ENCODE measurements at regions not wholly inside any gene's neighbourhood (a gene's known extent, or its start where the extent isn't known, plus 50 kb on each side); places are given as distances from the start of the nearest gene placed in this dataset.

DNA sequence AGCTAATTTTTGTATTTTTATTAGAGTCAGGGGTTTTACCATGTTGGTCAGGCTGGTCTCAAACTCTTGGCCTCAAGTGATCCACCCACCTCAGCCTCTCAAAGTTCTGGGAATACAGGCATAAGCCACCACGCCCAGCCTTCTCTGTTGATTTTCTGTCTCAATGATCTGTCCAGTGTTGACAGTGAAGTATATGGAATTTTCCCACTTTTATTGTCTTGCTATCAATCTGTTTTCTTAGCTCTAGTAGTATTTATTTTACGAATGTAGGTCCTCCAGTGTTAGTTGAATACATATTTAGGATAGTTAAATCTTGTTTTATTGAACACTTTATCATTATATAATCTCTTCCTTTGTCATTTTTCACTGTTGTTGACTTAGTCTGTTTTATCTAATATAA is 1603.9 kb downstream of the ADGRL3 start:
- Mint-ChIP-seq H3K36me3 (ENCODE audit: insufficient read depth) (no peaks in the 10 kb centered on the region), H3K27ac (no peak overlapping the region), H3K27me3 (no peaks in the 10 kb centered on the region), H3K4me3 (ENCODE audit: low read depth) (no peak overlapping the region), H3K4me1 (ENCODE audit: low read depth) (no peaks in the 10 kb centered on the region), H3K9me3 (ENCODE audit: low read depth) (no peaks in the 10 kb centered on the region)
- no peak for TF ChIP-seq CTCF (IDR thresholded peaks at IDR 0.05; ENCODE audit: unreplicated experiment)
- no peak for DNase-seq (ENCODE audit: low spot score, unreplicated experiment)

GRCh38 chr4:62797221-62797620 is 1597.1 kb downstream of the ADGRL3 start:
- H3K9me3 Mint-ChIP-seq (ENCODE audit: low read depth) = no peaks in the 10 kb centered on the region
- no peak overlapping the region for H3K27ac Mint-ChIP-seq
- no peaks in the 10 kb centered on the region for H3K27me3 Mint-ChIP-seq
- no peaks in the 10 kb centered on the region for H3K36me3 Mint-ChIP-seq (ENCODE audit: insufficient read depth)
- no peak for DNase-seq (ENCODE audit: low spot score, unreplicated experiment)
- TF ChIP-seq CTCF (IDR thresholded peaks at IDR 0.05; ENCODE audit: unreplicated experiment) = no peak
- no peak overlapping the region for H3K4me3 Mint-ChIP-seq (ENCODE audit: low read depth)
- no peaks in the 10 kb centered on the region for H3K4me1 Mint-ChIP-seq (ENCODE audit: low read depth)

GRCh38 chr4:62791386-62791785 is 1591.3 kb downstream of the ADGRL3 start:
- H3K36me3 Mint-ChIP-seq (ENCODE audit: insufficient read depth) = no peaks in the 10 kb centered on the region
- no peaks in the 10 kb centered on the region for H3K27me3 Mint-ChIP-seq
- no peak overlapping the region for H3K4me3 Mint-ChIP-seq (ENCODE audit: low read depth)
- no peaks in the 10 kb centered on the region for H3K9me3 Mint-ChIP-seq (ENCODE audit: low read depth)
- no peak for DNase-seq (ENCODE audit: low spot score, unreplicated experiment)
- H3K4me1 Mint-ChIP-seq (ENCODE audit: low read depth) = no peaks in the 10 kb centered on the region
- no peak overlapping the region for H3K27ac Mint-ChIP-seq
- no peak for TF ChIP-seq CTCF (IDR thresholded peaks at IDR 0.05; ENCODE audit: unreplicated experiment)

- Mint-ChIP-seq H3K27me3 (no peaks in the 10 kb centered on the region), H3K4me1 (ENCODE audit: low read depth) (no peaks in the 10 kb centered on the region), H3K4me3 (ENCODE audit: low read depth) (no peak overlapping the region), H3K27ac (no peak overlapping the region), H3K36me3 (ENCODE audit: insufficient read depth) (no peaks in the 10 kb centered on the region), H3K9me3 (ENCODE audit: low read depth) (no peaks in the 10 kb centered on the region)
- no peak for DNase-seq (ENCODE audit: low spot score, unreplicated experiment)
- TF ChIP-seq CTCF (IDR thresholded peaks at IDR 0.05; ENCODE audit: unreplicated experiment) = no peak
These were observed 1571.9 kb downstream of the ADGRL3 start for GRCh38 chr4:62771983-62772557.

DNA sequence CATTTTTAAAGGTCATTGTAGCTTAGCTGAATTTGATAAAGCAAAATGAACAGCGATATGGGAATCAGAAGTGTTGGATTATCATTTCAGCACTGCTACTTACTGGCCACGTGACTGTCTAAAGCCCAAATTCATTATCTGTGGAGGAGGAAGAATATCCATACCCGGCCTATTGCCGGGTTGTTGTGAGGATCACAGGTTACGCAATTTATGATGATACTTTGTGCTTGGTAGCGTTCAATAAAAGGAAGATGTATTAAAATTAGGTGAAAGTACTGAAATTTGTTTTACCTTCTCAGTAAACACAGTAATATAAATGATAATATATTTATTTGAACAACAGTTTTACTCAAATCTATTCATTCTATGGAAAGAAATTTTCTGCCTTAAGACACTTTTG is 1540.2 kb downstream of the ADGRL3 start:
- TF ChIP-seq CTCF (IDR thresholded peaks at IDR 0.05; ENCODE audit: unreplicated experiment) = no peak
- H3K27me3 Mint-ChIP-seq = no peaks in the 10 kb centered on the region
- H3K27ac Mint-ChIP-seq = no peak overlapping the region
- no peaks in the 10 kb centered on the region for H3K36me3 Mint-ChIP-seq (ENCODE audit: insufficient read depth)
- H3K9me3 Mint-ChIP-seq (ENCODE audit: low read depth) = no peaks in the 10 kb centered on the region
- no peak overlapping the region for H3K4me3 Mint-ChIP-seq (ENCODE audit: low read depth)
- H3K4me1 Mint-ChIP-seq (ENCODE audit: low read depth) = no peaks in the 10 kb centered on the region
- DNase-seq (ENCODE audit: low spot score, unreplicated experiment) = no peak
